ENCODE measurements at regions not wholly inside any gene's neighbourhood (a gene's known extent, or its start where the extent isn't known, plus 50 kb on each side); places are given as distances from the start of the nearest gene placed in this dataset.

DNA sequence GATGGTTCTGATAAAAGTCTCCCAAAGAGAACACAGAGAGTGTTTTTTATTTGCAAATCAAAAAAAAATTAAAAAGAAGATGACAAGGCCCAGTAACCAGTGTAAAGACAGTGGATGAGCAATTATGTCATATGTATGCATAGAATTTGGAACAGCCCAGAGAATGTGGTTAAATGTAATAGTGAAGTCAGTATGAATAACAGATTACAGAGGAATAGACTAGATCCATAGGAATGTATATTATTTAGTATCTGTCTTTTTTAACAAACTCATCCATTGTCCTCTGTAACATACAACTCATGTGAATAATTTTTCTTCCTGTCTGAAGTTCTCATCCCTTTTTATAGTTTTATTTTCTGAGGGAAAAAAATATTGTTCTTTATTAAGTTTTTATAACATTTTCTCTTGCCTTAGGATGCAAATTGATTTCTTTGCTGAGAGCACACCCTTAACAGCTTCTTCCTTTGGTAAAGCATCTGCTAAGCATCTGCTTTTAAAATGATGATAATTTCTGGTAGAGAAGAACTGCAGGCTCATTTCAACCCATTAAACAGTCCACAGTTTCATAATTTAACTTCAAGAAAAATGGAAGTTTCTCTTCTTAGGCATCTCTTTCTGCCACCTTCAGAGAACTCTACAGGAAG, 266.5 kb upstream of the MTNR1B start:
- CTCF ChIA-PET = no interaction called here

DNA sequence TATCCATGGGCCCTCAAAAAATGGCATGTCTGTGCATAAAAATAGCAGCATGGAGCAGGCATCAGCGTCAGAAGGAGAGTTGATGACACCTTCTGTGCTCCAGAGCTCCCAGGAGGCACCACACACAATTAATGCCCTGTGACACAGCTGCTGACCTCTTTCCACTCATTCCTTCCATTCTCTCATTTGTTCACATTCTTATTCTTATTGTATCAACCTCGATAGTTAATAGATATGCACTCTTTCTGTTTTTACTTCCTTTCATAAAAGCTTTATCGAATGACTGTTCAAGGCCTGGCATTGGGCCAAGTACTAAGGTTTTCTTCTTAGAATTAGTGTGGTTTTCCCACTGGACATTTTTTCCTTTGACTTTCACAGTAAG, 266.0 kb upstream of the MTNR1B start:
- ChIA-PET POLR2A (no interaction called here), CTCF (no interaction called here)
- TF ChIP-seq L3MBTL2 (conservative IDR thresholded peaks at IDR 0.05) = no peak
- TF ChIP-seq LEF1 (IDR thresholded peaks at IDR 0.05; ENCODE audit: borderline replicate concordance) = no peak
- no peak for TF ChIP-seq BHLHE40 (IDR thresholded peaks at IDR 0.05; ENCODE audit: borderline replicate concordance)
- TF ChIP-seq FOXA1 (IDR thresholded peaks at IDR 0.05) = no peak
- no peak for TF ChIP-seq FOXM1 (IDR thresholded peaks at IDR 0.05; ENCODE audit: borderline replicate concordance)
- TF ChIP-seq SUZ12 (IDR thresholded peaks at IDR 0.05) = no peak
- no peak for TF ChIP-seq TARDBP (IDR thresholded peaks at IDR 0.05)
- TF ChIP-seq ARNT (IDR thresholded peaks at IDR 0.05) = no peak
- no peak for TF ChIP-seq SP1 (IDR thresholded peaks at IDR 0.05)
- TF ChIP-seq, protein P1, sequence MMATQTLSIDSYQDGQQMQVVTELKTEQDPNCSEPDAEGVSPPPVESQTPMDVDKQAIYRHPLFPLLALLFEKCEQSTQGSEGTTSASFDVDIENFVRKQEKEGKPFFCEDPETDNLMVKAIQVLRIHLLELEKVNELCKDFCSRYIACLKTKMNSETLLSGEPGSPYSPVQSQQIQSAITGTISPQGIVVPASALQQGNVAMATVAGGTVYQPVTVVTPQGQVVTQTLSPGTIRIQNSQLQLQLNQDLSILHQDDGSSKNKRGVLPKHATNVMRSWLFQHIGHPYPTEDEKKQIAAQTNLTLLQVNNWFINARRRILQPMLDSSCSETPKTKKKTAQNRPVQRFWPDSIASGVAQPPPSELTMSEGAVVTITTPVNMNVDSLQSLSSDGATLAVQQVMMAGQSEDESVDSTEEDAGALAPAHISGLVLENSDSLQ (IDR thresholded peaks at IDR 0.05) = no peak
- TF ChIP-seq ELF4 (IDR thresholded peaks at IDR 0.05) = no peak
- no peak for TF ChIP-seq FOXK2 (IDR thresholded peaks at IDR 0.05)
- no peak for TF ChIP-seq NFRKB (IDR thresholded peaks at IDR 0.05)
- TF ChIP-seq HDGF (IDR thresholded peaks at IDR 0.05; ENCODE audit: borderline replicate concordance) = no peak
- DNase-seq (ENCODE audit: extremely low spot score) = no peak

More for the DNA sequence above, 266.5 kb upstream of the MTNR1B start:
- POLR2A ChIA-PET = no interaction called here
- TF ChIP-seq SP1 (IDR thresholded peaks at IDR 0.05) (no peak), BHLHE40 (IDR thresholded peaks at IDR 0.05; ENCODE audit: borderline replicate concordance) (no peak), ARNT (IDR thresholded peaks at IDR 0.05) (no peak), NFRKB (IDR thresholded peaks at IDR 0.05) (no peak), LEF1 (IDR thresholded peaks at IDR 0.05; ENCODE audit: borderline replicate concordance) (no peak), FOXM1 (IDR thresholded peaks at IDR 0.05; ENCODE audit: borderline replicate concordance) (no peak), TARDBP (IDR thresholded peaks at IDR 0.05) (no peak), ELF4 (IDR thresholded peaks at IDR 0.05) (no peak), CTBP1 (IDR thresholded peaks at IDR 0.05; ENCODE audit: borderline replicate concordance) (no peak), L3MBTL2 (conservative IDR thresholded peaks at IDR 0.05) (no peak), SUZ12 (IDR thresholded peaks at IDR 0.05) (no peak), HDGF (IDR thresholded peaks at IDR 0.05; ENCODE audit: borderline replicate concordance) (no peak), ZNF384 (IDR thresholded peaks at IDR 0.05) (no peak), FOXK2 (IDR thresholded peaks at IDR 0.05) (no peak), FOXA1 (IDR thresholded peaks at IDR 0.05) (no peak)
- TF ChIP-seq, protein P1 (IDR thresholded peaks at IDR 0.05) = no peak
- DNase-seq (ENCODE audit: extremely low spot score) = no peak

DNA sequence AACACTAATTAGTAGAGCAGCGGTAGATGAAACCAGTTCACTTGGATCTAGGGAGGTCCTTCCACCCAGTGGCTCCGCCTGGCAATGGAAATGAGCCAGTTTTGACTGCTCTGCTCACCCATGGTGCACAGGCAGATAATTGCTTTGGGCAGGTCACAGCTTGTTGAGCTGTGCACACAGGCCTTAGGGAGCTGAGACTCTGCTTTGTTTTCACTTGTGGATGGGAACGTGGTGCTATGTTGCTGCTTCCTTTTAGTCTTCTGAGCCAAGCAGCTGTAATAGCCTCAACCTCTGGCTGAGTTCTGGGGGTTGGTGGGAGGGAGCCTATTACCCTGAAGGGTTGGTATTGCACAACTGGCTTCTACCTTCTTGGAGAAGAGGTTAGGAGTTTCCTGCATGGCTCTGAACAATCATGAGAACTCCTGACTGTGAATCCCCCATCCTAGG, 262.3 kb upstream of the MTNR1B start:
- ChIA-PET POLR2A (interaction anchor here (0.7 to 1.6 kb wide), 2 partner anchors 17 to 139 kb away, joined by 3 to 4 read pairs; no protein-coding TSS in a partner anchor), CTCF (no interaction called here)
- TF ChIP-seq CTBP1 (IDR thresholded peaks at IDR 0.05; ENCODE audit: borderline replicate concordance) (no peak), ELF4 (IDR thresholded peaks at IDR 0.05) (no peak), TARDBP (IDR thresholded peaks at IDR 0.05) (no peak)
- peak; percentile 71 for DNase-seq (ENCODE audit: extremely low spot score)

DNA sequence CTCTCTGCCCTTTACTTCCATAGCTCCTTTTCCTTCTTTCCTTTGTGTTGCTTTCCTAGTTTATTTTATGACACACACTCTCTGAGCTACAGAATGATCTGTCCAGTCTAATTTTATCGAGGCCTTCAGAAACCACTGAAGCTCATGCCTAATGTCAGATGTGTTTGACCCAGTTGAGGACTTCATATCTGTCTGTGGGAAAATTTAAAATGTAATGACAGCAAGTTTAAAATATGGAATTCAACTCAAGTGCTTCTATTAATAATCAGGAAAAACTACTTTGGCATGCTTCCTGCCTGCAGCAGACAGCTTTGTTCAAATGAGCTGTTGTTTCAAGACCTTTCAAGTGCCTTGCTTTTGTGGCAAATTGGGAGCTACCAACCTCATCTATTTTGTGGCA, 261.8 kb upstream of the MTNR1B start:
- DNase-seq (ENCODE audit: extremely low spot score) = no peak
- CTCF ChIA-PET = no interaction called here
- POLR2A ChIA-PET = interaction anchor here (1.6 kb wide), 1 partner anchor 139 kb away, joined by 4 read pairs; no protein-coding TSS in a partner anchor
- TF ChIP-seq BHLHE40 (IDR thresholded peaks at IDR 0.05; ENCODE audit: borderline replicate concordance) (no peak), L3MBTL2 (conservative IDR thresholded peaks at IDR 0.05) (no peak), ZNF384 (IDR thresholded peaks at IDR 0.05) (no peak), SP1 (IDR thresholded peaks at IDR 0.05) (no peak), SUZ12 (IDR thresholded peaks at IDR 0.05) (no peak), ARNT (IDR thresholded peaks at IDR 0.05) (no peak), FOXK2 (IDR thresholded peaks at IDR 0.05) (no peak), CTBP1 (IDR thresholded peaks at IDR 0.05; ENCODE audit: borderline replicate concordance) (no peak), FOXM1 (IDR thresholded peaks at IDR 0.05; ENCODE audit: borderline replicate concordance) (no peak), LEF1 (IDR thresholded peaks at IDR 0.05; ENCODE audit: borderline replicate concordance) (no peak), HDGF (IDR thresholded peaks at IDR 0.05; ENCODE audit: borderline replicate concordance) (no peak), ELF4 (IDR thresholded peaks at IDR 0.05) (no peak), FOXA1 (IDR thresholded peaks at IDR 0.05) (no peak), NFRKB (IDR thresholded peaks at IDR 0.05) (no peak), TARDBP (IDR thresholded peaks at IDR 0.05) (no peak)
- TF ChIP-seq, protein P1 (IDR thresholded peaks at IDR 0.05) = no peak

DNA sequence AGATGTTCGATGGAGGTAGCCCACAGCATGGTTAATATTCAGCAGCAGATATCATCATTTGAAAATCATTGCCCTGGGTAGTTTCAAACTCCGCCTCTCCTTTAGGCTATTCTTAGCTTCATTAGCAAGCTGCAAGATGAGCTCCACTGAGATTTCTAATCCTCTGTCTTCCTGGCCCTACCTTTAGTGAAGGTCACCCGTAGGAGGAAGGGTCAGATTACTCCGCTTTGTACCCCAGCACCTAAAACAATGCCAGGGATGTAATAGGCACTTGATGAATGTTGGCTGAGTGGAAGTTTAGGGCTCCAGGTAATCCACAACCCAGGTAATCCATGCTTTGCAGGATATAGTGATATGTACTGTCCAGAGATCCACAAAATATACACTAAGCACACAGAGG, 260.1 kb upstream of the MTNR1B start:
- DNase-seq (ENCODE audit: extremely low spot score) = no peak
- no peak for TF ChIP-seq L3MBTL2 (conservative IDR thresholded peaks at IDR 0.05)
- ChIA-PET POLR2A (no interaction called here), CTCF (no interaction called here)

DNA sequence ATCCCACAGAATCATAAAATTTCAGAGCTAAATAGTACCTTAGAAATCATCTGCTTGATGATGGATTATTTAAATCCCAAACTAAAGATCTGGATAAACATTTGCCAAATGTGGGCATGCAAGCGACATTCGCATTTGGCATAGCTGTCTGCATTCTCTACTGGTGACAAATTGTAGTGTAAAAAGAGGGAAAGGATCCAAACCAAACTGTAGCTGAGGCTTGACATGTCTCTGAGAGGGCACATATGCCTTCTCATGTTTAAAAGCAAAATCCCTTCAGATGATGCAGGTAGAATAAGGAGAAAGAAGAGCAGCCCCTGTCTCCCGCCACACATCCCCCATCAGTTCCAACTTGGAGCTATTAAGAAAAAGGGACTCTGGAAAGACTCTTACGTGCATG, 257.5 kb upstream of the MTNR1B start:
- ChIA-PET CTCF (no interaction called here), POLR2A (no interaction called here)
- DNase-seq (ENCODE audit: extremely low spot score) = no peak
- TF ChIP-seq LEF1 (IDR thresholded peaks at IDR 0.05; ENCODE audit: borderline replicate concordance) (no peak), CTBP1 (IDR thresholded peaks at IDR 0.05; ENCODE audit: borderline replicate concordance) (no peak), ELF4 (IDR thresholded peaks at IDR 0.05) (no peak), SUZ12 (IDR thresholded peaks at IDR 0.05) (no peak), BHLHE40 (IDR thresholded peaks at IDR 0.05; ENCODE audit: borderline replicate concordance) (no peak), ZNF384 (IDR thresholded peaks at IDR 0.05) (no peak), FOXK2 (IDR thresholded peaks at IDR 0.05) (no peak), ARNT (IDR thresholded peaks at IDR 0.05) (no peak), HDGF (IDR thresholded peaks at IDR 0.05; ENCODE audit: borderline replicate concordance) (no peak), NFRKB (IDR thresholded peaks at IDR 0.05) (no peak)
- TF ChIP-seq, protein P1 (IDR thresholded peaks at IDR 0.05) = no peak

All from HEK293T (cell line).